Choroid plexus epithelial cell (primary cell): ENCODE measurements at regions not wholly inside any gene's neighbourhood (a gene's known extent, or its start where the extent isn't known, plus 50 kb on each side); places are given as distances from the start of the nearest gene placed in this dataset.

Source experiments
- DNase-seq: peaks from one replicate; pipeline ENCODE4 v3.0.0-alpha.2; 2010; ENCODE audit warnings: low read depth
- H3K4me3 ChIP-seq: 2 replicates; pipeline ENCODE4 v1.5.1; 2011; ENCODE audit warnings: low read depth, mild to moderate bottlenecking, control low read depth, low read length, moderate library complexity
- CTCF ChIP-seq: conservative IDR thresholded peaks from 2 replicates; pipeline ENCODE4 v1.5.1; 2011; ENCODE audit warnings: low read depth, mild to moderate bottlenecking, control low read depth, inconsistent platforms, low read length, moderate library complexity

DNA sequence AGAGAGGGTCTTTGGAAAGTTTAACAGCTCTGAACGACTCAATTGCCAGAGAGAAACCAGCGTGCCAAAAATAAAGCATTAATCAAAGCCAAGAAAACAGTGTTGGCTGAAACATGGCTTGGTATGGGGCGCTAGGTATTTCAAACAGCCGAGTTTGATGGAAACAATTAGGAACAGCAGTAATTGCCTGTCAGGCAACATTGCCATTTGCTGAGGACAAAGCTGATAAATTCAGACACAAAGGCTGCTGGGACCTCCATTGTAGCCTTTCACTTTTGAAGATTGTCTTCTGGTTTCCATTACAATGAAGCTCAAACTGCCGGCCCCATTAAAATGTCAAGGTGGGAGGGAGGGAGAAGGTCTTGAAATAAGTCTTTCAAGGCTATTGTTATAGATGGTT is 125.4 kb upstream of the SPDL1 start:
- DNase-seq, result no peak
- no peak overlapping the region for H3K4me3 ChIP-seq
- TF ChIP-seq CTCF, result no peak

DNA sequence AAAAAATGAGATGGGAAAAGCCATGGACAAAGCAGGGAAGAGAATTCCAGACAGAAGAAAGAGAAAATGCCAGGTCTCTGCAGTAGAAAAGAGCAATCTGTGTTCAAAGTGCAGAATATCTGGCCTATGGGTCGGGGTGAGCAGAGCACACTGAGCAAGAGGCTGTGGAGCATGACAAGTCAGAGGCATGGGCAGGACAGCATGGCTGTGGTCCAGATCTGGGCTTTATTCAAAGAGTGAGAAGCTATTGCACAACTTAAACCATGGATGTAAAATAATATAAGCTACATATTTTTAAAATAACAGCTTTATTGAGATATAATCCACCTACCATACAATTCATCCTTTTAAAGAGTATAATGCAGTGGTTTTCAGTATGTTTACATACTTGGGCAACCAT is 133.1 kb upstream of the SPDL1 start:
- no peak for DNase-seq
- H3K4me3 ChIP-seq, result no peak overlapping the region
- no peak for TF ChIP-seq CTCF

DNA sequence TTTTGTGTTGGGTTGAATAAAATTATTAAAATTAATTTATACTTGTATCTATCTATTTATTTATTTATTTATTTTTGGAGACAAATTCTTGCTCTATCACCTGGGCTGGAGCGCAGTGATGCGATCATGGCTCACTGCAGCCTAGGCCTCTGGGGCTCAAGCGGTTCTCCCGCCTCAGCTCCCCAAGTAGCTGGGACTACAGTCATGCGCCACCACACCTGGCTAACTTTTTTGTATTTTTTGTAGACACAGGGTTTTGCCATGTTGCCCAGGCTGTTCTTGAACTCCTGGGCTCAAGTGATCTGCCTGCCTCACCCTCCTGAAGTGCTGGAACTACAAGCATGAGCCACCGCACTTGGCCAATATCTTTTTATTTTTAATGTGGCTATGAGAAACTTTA is 134.7 kb upstream of the SPDL1 start:
- TF ChIP-seq CTCF, result no peak
- H3K4me3 ChIP-seq, result no peak overlapping the region
- no peak for DNase-seq

DNA sequence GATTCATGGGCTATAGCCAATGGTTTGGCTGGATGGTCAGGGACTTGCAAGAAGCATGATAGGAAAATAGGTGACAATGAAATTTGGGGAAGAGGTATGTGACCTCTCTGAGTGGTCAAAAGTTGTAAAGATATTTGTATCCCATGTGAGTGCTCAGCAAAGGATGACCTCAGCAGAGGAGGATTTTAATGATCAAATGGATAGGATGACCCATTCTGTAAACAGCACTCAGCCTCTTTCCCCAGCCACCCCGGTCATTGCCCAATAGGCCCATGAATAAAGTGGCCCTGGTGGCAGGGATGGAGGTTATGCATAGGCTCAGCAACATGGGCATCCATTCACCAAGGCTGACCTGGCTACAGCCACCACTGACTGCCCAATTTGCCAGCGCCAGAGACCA is 138.4 kb upstream of the SPDL1 start:
- no peak for DNase-seq
- TF ChIP-seq CTCF, result no peak
- no peak overlapping the region for H3K4me3 ChIP-seq

GRCh38 chr5:169442913-169443784 is 140.4 kb upstream of the SPDL1 start:
- peak; percentile 15 for DNase-seq
- H3K4me3 ChIP-seq, result no peak overlapping the region
- no peak for TF ChIP-seq CTCF

DNA sequence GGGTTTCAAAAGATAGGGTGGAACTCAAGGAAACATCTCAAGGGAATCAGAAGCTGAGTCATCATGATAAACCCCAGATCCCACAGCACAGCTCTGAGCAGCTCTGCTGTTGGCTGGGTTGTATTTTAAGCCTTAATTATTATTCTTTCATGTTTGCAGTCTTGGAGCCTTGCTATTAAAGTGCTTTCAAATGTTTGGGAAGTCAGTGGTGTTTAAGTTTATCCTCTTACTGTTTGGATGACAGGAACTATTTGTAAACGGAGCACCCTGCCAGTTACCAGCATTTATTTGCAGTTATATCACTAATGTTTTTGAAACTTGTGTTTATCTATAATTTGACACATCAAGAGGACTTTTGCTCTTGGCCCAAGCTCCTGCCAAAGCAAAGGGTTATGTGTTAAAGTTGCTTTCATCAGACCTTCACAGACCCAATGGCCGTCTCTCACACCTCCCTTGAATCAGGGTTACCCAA is 141.1 kb upstream of the SPDL1 start:
- no peak overlapping the region for H3K4me3 ChIP-seq
- peak; percentile 34 for DNase-seq
- TF ChIP-seq CTCF, result no peak
